SW480 (cell line): ENCODE measurements at regions not wholly inside any gene's neighbourhood (a gene's known extent, or its start where the extent isn't known, plus 50 kb on each side); places are given as distances from the start of the nearest gene placed in this dataset.
"Not testable (repeated sequence)": the region's sequence is repeated elsewhere in the genome, so short reads cannot be mapped to it uniquely, and the experiment has no call there.

Experiments
- DNase-seq: peaks from one replicate; pipeline ENCODE4 v3.0.0-alpha.2; 2016; ENCODE audit warnings: low spot score

DNA sequence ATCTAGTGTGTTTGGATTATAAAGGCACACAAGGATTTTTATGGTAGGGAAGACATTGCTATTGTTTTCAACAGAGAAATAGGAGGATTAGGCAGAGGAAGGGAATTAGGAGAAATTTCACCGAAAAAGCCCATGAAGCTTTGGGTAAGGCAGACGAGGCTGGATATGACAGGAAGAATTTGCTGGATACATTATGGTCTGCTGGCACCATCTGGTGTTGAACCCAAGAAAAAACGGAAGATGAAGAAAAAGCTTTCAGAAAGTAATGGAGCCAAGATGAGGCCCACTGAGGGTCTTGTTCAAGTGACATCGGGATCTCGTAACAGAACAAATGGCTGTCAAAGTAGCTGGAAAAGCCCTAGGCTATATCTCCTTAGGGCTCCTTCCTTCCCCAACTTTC, 56.5 kb downstream of the OR2J2 start:
- DNase-seq, result no peak

DNA sequence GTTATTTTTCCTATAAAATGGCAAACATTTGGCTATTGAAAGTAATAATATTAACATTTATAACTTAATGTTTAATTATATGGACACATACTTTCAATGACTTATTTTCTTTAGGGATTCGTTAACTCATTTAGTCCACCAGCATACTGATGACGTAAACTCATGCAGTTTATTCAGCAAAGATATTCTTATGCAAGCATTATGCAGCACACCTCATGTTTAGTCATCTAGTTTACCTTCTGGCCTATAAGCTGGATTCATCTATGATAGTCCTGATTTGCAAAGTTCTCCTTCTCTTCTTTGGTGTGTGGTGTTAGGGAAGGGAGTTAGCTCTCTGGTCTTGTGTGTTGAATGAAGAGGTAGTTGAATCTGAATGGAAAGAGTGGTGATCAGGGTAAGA, 60.0 kb downstream of the OR2J2 start:
- no peak for DNase-seq

DNA sequence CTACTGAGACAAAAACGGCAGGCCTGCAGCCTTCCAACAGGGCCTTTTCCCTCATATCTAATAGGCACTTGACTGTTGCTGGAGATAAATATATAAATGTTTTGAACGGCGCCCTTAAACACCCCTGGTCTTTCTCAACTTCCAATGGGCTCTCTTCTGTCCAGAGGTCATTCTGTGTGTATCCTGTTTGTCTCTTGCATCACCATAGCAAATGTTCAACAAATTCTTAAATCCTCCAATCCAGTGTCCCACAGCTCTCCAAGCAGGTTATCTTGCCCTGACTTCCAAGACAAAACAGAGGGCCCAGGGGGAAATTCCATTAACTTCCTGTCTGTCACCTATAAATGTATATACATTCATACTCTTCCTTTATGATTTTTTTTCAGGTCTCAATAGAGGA, 62.0 kb downstream of the OR2J2 start:
- no peak for DNase-seq

DNA sequence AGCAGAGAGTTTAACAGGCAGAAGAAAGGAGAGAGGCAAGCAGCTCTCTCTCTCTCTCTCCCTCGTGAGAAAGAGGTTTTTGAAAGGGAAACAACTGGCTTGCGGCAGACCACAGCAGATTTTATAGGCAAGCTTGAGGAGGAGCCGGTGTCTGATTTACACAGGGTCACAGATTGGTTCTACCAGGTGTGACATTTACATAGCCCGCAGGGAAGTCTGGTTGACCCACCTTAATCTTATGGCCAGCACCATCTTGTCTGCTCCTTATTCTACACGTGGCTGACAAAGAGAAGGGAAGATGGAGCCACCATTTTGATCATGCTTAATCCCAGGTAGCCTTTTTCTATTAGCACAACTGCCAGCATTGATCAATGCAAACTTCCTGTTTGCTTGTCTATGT, 65.4 kb downstream of the OR2J2 start:
- DNase-seq, result peak; percentile 2

DNA sequence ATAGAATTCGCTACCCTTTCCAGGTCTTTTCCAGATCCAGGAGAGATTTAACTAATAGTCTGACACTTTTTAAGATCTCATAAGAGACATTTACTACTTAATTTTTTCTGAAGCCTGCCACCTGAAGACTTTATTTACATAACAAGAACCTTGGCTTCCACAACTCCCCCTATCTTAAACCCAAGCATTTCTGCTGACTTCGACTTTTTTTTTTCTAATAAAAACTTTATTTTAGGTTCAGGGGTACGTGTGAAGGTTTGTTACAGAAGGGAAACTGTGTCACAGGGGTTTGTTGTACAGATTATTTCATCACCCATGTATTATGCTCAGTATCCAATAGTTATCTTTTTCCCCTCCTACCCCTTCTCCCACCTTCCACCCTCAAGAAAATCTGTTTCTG, 64.9 kb upstream of the OR14J1 start:
- DNase-seq, result no peak

DNA sequence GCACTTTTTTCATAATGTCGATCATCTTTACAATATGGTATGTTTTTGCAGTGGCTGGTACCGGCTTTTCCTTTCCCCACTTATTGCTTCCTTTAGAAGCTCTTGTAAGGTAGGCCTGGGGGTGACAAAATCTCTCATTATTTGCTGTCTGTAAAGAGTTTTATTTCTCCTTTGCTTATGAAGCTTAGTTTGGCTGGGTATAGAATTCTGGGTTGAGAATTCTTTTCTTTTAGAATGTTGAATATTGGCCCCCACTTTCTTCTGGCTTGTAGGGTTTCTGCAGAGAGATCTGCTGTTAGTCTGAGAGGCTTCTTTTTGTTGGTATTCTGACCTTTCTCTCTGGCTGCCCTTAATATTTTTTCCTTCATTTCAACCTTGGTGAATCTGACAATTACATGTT, 58.5 kb upstream of the OR14J1 start:
- DNase-seq, result not testable (repeated sequence)
